ENCODE measurements at regions not wholly inside any gene's neighbourhood (a gene's known extent, or its start where the extent isn't known, plus 50 kb on each side); places are given as distances from the start of the nearest gene placed in this dataset.
"Not testable (repeated sequence)": the region's sequence is repeated elsewhere in the genome, so short reads cannot be mapped to it uniquely, and the experiment has no call there.

- no peaks in the 10 kb centered on the region for H3K27me3 Mint-ChIP-seq
- no peak overlapping the region for H3K27ac Mint-ChIP-seq
- H3K9me3 Mint-ChIP-seq, result peaks cover 0 to 4% (median 3%) of the 10 kb centered on the region in 3 donors
- no peaks in the 10 kb centered on the region for H3K4me1 Mint-ChIP-seq
- H3K4me3 Mint-ChIP-seq, result no peak overlapping the region
- no peaks in the 10 kb centered on the region for H3K36me3 Mint-ChIP-seq
Observed at GRCh38 chr7:96855139-96855538, 145.5 kb upstream of the SEM1 start.

- no peaks in the 10 kb centered on the region for H3K27me3 Mint-ChIP-seq
- H3K4me1 Mint-ChIP-seq, result no peaks in the 10 kb centered on the region
- peaks cover 2 to 4% (median 3%) of the 10 kb centered on the region in 3 donors for H3K9me3 Mint-ChIP-seq
- no peak overlapping the region for H3K27ac Mint-ChIP-seq
- H3K4me3 Mint-ChIP-seq, result no peak overlapping the region
- H3K36me3 Mint-ChIP-seq, result no peaks in the 10 kb centered on the region
Observed at GRCh38 chr7:96855691-96856090, 146.0 kb upstream of the SEM1 start.

- Mint-ChIP-seq H3K9me3 (peaks cover 0 to 2% (median 2%) of the 10 kb centered on the region in 3 donors), H3K4me3 (no peak overlapping the region), H3K27ac (no peak overlapping the region), H3K36me3 (no peaks in the 10 kb centered on the region), H3K4me1 (no peaks in the 10 kb centered on the region), H3K27me3 (peaks cover 2% of the 10 kb centered on the region)
Observed at GRCh38 chr7:96869538-96869937, 135.8 kb upstream of the DLX6 start.

- no peaks in the 10 kb centered on the region for H3K36me3 Mint-ChIP-seq
- no peak overlapping the region for H3K27ac Mint-ChIP-seq
- H3K9me3 Mint-ChIP-seq, result peaks cover 0 to 2% (median 2%) of the 10 kb centered on the region in 3 donors
- H3K4me3 Mint-ChIP-seq, result no peak overlapping the region
- peaks cover 2% of the 10 kb centered on the region for H3K27me3 Mint-ChIP-seq
- no peaks in the 10 kb centered on the region for H3K4me1 Mint-ChIP-seq
Observed at GRCh38 chr7:96870185-96870584, 135.2 kb upstream of the DLX6 start.

- Mint-ChIP-seq H3K36me3 (no peaks in the 10 kb centered on the region), H3K27me3 (peaks cover 2% of the 10 kb centered on the region), H3K27ac (no peak overlapping the region), H3K9me3 (peaks cover 0 to 4% (median 2%) of the 10 kb centered on the region in 3 donors), H3K4me1 (no peaks in the 10 kb centered on the region), H3K4me3 (no peak overlapping the region)
Observed at GRCh38 chr7:96870934-96871333, 134.4 kb upstream of the DLX6 start.

GRCh38 chr7:96887426-96887825, 117.9 kb upstream of the DLX6 start:
- Mint-ChIP-seq H3K4me1 (no peaks in the 10 kb centered on the region), H3K27ac (no peak overlapping the region), H3K27me3 (no peaks in the 10 kb centered on the region)

GRCh38 chr7:96899108-96899507, 106.2 kb upstream of the DLX6 start:
- no peaks in the 10 kb centered on the region for H3K36me3 Mint-ChIP-seq
- H3K27me3 Mint-ChIP-seq, result no peaks in the 10 kb centered on the region
- H3K9me3 Mint-ChIP-seq, result no peaks in the 10 kb centered on the region
- H3K4me1 Mint-ChIP-seq, result no peaks in the 10 kb centered on the region
- H3K4me3 Mint-ChIP-seq, result no peak overlapping the region
- H3K27ac Mint-ChIP-seq, result no peak overlapping the region

More at GRCh38 chr7:96887426-96887825, 117.9 kb upstream of the DLX6 start:
- peaks cover 0 to 3% (median 2%) of the 10 kb centered on the region in 3 donors for H3K9me3 Mint-ChIP-seq
- no peaks in the 10 kb centered on the region for H3K36me3 Mint-ChIP-seq
- no peak overlapping the region for H3K4me3 Mint-ChIP-seq

- Mint-ChIP-seq H3K27ac (no peak overlapping the region), H3K4me1 (no peaks in the 10 kb centered on the region), H3K4me3 (no peak overlapping the region), H3K36me3 (no peaks in the 10 kb centered on the region), H3K9me3 (no peaks in the 10 kb centered on the region), H3K27me3 (no peaks in the 10 kb centered on the region)
Observed at GRCh38 chr7:96901822-96902445, 103.4 kb upstream of the DLX6 start.

- H3K4me3 Mint-ChIP-seq, result no peak overlapping the region
- H3K27ac Mint-ChIP-seq, result no peak overlapping the region
- no peaks in the 10 kb centered on the region for H3K4me1 Mint-ChIP-seq
- H3K9me3 Mint-ChIP-seq, result peaks cover 0 to 1% (median 0%) of the 10 kb centered on the region in 3 donors
- H3K27me3 Mint-ChIP-seq, result no peaks in the 10 kb centered on the region
- H3K36me3 Mint-ChIP-seq, result no peaks in the 10 kb centered on the region
Observed at GRCh38 chr7:96903906-96904305, 101.4 kb upstream of the DLX6 start.

GRCh38 chr7:96910486-96910885, 94.9 kb upstream of the DLX6 start:
- H3K36me3 Mint-ChIP-seq, result no peaks in the 10 kb centered on the region
- no peak overlapping the region for H3K27ac Mint-ChIP-seq
- no peaks in the 10 kb centered on the region for H3K4me1 Mint-ChIP-seq
- H3K27me3 Mint-ChIP-seq, result peaks cover 3% of the 10 kb centered on the region
- H3K9me3 Mint-ChIP-seq, result peaks cover 0 to 4% (median 0%) of the 10 kb centered on the region in 3 donors
- no peak overlapping the region for H3K4me3 Mint-ChIP-seq

- H3K36me3 Mint-ChIP-seq, result no peaks in the 10 kb centered on the region
- peaks cover 3% of the 10 kb centered on the region for H3K27me3 Mint-ChIP-seq
- H3K4me1 Mint-ChIP-seq, result no peaks in the 10 kb centered on the region
- no peak overlapping the region for H3K27ac Mint-ChIP-seq
- no peaks in the 10 kb centered on the region for H3K9me3 Mint-ChIP-seq
- H3K4me3 Mint-ChIP-seq, result no peak overlapping the region
Observed at GRCh38 chr7:96915029-96915428, 90.3 kb upstream of the DLX6 start.

GRCh38 chr7:96920064-96920463, 85.3 kb upstream of the DLX6 start:
- no peaks in the 10 kb centered on the region for H3K36me3 Mint-ChIP-seq
- H3K4me3 Mint-ChIP-seq, result no peak overlapping the region
- H3K9me3 Mint-ChIP-seq, result peaks cover 0 to 2% (median 0%) of the 10 kb centered on the region in 3 donors
- H3K27me3 Mint-ChIP-seq, result peaks cover 4% of the 10 kb centered on the region
- H3K4me1 Mint-ChIP-seq, result no peaks in the 10 kb centered on the region
- no peak overlapping the region for H3K27ac Mint-ChIP-seq

- Mint-ChIP-seq H3K36me3 (no peaks in the 10 kb centered on the region), H3K9me3 (peaks cover 0 to 2% (median 0%) of the 10 kb centered on the region in 3 donors), H3K27ac (no peak overlapping the region), H3K27me3 (peaks cover 3% of the 10 kb centered on the region), H3K4me3 (no peak overlapping the region), H3K4me1 (no peaks in the 10 kb centered on the region)
Observed at GRCh38 chr7:96920713-96921112, 84.6 kb upstream of the DLX6 start.

- Mint-ChIP-seq H3K36me3 (no peaks in the 10 kb centered on the region), H3K27ac (no peak overlapping the region), H3K4me3 (no peak overlapping the region), H3K27me3 (peaks cover 3% of the 10 kb centered on the region), H3K4me1 (no peaks in the 10 kb centered on the region), H3K9me3 (peaks cover 0 to 2% (median 0%) of the 10 kb centered on the region in 3 donors)
Observed at GRCh38 chr7:96921231-96921630, 84.1 kb upstream of the DLX6 start.

- H3K4me1 Mint-ChIP-seq, result no peaks in the 10 kb centered on the region
- peaks cover 0 to 2% (median 0%) of the 10 kb centered on the region in 3 donors for H3K9me3 Mint-ChIP-seq
- H3K36me3 Mint-ChIP-seq, result no peaks in the 10 kb centered on the region
- H3K27ac Mint-ChIP-seq, result no peak overlapping the region
- no peak overlapping the region for H3K4me3 Mint-ChIP-seq
- peaks cover 3% of the 10 kb centered on the region for H3K27me3 Mint-ChIP-seq
Observed at GRCh38 chr7:96921771-96922170, 83.6 kb upstream of the DLX6 start.

- H3K27me3 Mint-ChIP-seq, H3K36me3 Mint-ChIP-seq, H3K4me3 Mint-ChIP-seq, H3K4me1 Mint-ChIP-seq, H3K9me3 Mint-ChIP-seq, H3K27ac Mint-ChIP-seq: not testable (repeated sequence)
Observed at GRCh38 chr7:96923345-96923744, 82.0 kb upstream of the DLX6 start.

All from IgD-negative memory B cell (primary cell).